HuH-7 (cell line): ENCODE measurements at regions not wholly inside any gene's neighbourhood (a gene's known extent, or its start where the extent isn't known, plus 50 kb on each side); places are given as distances from the start of the nearest gene placed in this dataset.
A peak's percentile ranks its signal among the peaks of the same experiment; 100 is the strongest.

ENCODE experiments used
- DNase-seq: peaks from one replicate; pipeline ENCODE4 v3.0.0; 2011; ENCODE audit warnings: low spot score

- DNase-seq, result no peak
Observed at GRCh38 chr1:87194856-87195255, 133.8 kb upstream of the LMO4 start.

GRCh38 chr1:87196110-87196827, 132.4 kb upstream of the LMO4 start:
- DNase-seq, result no peak

- DNase-seq, result no peak
Observed at GRCh38 chr1:87197156-87197555, 131.5 kb upstream of the LMO4 start.

GRCh38 chr1:87197641-87198040, 131.0 kb upstream of the LMO4 start:
- no peak for DNase-seq

GRCh38 chr1:87200875-87201638, 127.6 kb upstream of the LMO4 start:
- DNase-seq, result no peak

- no peak for DNase-seq
Observed at GRCh38 chr1:87201768-87202167, 126.9 kb upstream of the LMO4 start.

- DNase-seq, result no peak
Observed at GRCh38 chr1:87202451-87202850, 126.2 kb upstream of the LMO4 start.

- no peak for DNase-seq
Observed at GRCh38 chr1:87202922-87203655, 125.6 kb upstream of the LMO4 start.

GRCh38 chr1:87203904-87204303, 124.8 kb upstream of the LMO4 start:
- no peak for DNase-seq

- no peak for DNase-seq
Observed at GRCh38 chr1:87204441-87204840, 124.2 kb upstream of the LMO4 start.

GRCh38 chr1:87204921-87205320, 123.8 kb upstream of the LMO4 start:
- DNase-seq, result no peak

- no peak for DNase-seq
Observed at GRCh38 chr1:87206044-87206831, 122.4 kb upstream of the LMO4 start.

GRCh38 chr1:87208080-87208479, 120.6 kb upstream of the LMO4 start:
- no peak for DNase-seq

- no peak for DNase-seq
Observed at GRCh38 chr1:87208931-87209330, 119.7 kb upstream of the LMO4 start.

- no peak for DNase-seq
Observed at GRCh38 chr1:87210151-87210550, 118.5 kb upstream of the LMO4 start.

- no peak for DNase-seq
Observed at GRCh38 chr1:87212431-87213134, 116.1 kb upstream of the LMO4 start.

- no peak for DNase-seq
Observed at GRCh38 chr1:87213135-87213515, 115.6 kb upstream of the LMO4 start.

GRCh38 chr1:87215592-87215991, 113.1 kb upstream of the LMO4 start:
- no peak for DNase-seq

- DNase-seq, result no peak
Observed at GRCh38 chr1:87218618-87219017, 110.1 kb upstream of the LMO4 start.

- no peak for DNase-seq
Observed at GRCh38 chr1:87219141-87219540, 109.5 kb upstream of the LMO4 start.

- peak; percentile 12 for DNase-seq
Observed at GRCh38 chr1:87219626-87220025, 109.1 kb upstream of the LMO4 start.

- no peak for DNase-seq
Observed at GRCh38 chr1:87220993-87221392, 107.7 kb upstream of the LMO4 start.
